Glomerular visceral epithelial cell (primary cell): ENCODE measurements at regions not wholly inside any gene's neighbourhood (a gene's known extent, or its start where the extent isn't known, plus 50 kb on each side); places are given as distances from the start of the nearest gene placed in this dataset.

Source experiments
- DNase-seq: peaks from one replicate; pipeline ENCODE4 v3.0.0-alpha.2; 2016; ENCODE audit errors: extremely low spot score

- no peak for DNase-seq
Observed at GRCh38 chr4:95987851-95988250, 148.0 kb downstream of the PDHA2 start.

GRCh38 chr4:95998311-95998710 is 158.4 kb downstream of the PDHA2 start:
- peak; percentile 7 for DNase-seq

- DNase-seq: no peak
Observed at GRCh38 chr4:96003951-96004740, 164.3 kb downstream of the PDHA2 start.

- peak; percentile 13 for DNase-seq
Observed at GRCh38 chr4:96009427-96010119, 169.7 kb downstream of the PDHA2 start.

- DNase-seq: no peak
Observed at GRCh38 chr4:96012687-96013086, 172.8 kb downstream of the PDHA2 start.

- peak; percentile 15 for DNase-seq
Observed at GRCh38 chr4:96016634-96017299, 176.9 kb downstream of the PDHA2 start.

DNA sequence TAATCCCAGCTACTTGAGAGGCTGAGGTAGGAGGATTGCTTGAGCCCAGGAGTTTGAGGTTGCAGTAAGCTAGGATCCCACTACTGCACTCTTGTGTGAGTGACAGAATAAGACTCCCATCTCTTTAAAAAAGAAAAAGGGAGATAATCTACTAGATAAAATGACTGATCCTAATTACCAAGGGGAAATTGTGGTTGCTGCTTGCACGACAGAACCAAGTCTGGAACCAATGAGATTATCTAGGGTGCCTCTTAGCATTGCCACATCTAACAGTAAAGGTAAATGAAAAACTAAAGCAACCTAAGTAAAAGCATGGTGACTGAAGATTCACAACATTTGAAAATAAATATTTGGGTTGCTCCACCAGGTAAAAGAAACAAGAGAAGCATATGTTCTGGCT is 185.1 kb downstream of the PDHA2 start:
- DNase-seq: no peak

GRCh38 chr4:96035727-96036126 is 195.8 kb downstream of the PDHA2 start:
- DNase-seq: no peak

DNA sequence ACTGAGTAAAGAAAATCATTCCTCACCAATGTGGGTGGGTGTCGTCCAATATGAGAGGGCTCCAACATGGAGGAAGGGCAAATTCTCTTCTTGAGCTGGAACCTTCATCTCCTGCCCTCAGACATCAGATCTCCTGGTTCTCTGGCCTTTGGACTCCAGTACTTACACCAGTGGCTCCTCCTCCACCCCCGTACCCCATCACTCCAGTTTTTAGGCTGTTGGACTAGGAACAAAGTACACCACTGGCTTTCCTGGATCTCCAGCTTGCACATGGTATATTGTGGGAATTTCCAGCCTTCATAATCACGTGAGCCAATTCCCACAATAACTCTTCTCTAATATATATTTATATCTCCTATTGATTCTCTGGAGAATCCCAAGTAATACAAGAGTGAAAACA is 196.9 kb downstream of the PDHA2 start:
- no peak for DNase-seq

DNA sequence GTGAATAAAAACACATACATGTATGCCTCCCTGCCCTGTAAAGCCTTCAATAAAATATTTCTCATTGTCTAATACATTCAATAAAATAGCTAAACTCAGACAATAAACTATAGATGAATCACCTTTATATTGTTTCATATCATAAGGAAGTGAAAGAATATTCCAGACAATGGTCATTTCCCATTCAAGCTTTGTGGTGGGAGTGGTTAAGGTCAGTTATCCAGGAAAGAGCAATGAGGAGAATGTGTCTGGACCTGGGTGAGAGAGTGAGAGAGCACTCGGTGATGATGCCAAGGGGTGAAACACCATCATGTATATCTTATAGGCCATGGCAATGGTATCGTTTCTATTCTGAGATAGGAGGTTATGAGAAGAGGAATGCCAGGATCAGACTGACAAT is 197.8 kb downstream of the PDHA2 start:
- no peak for DNase-seq

DNA sequence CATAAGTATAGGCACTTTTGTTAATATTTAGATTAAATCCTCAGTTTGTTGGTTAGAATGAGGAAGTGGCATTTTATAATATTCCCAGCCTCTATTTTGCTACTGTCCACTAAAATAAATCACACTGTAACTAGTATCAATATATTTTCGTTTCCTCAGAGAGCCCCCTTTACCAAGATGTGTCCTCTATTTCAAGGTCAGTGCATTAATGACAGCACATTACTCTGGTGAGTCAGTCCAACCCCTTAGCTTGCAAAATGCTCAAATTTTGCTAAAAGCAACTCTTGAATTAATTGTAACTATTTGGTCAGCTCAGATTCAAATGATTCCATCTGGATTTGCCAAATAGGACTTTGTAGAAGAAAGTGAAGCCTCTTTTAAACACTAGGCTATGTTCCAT is 199.3 kb downstream of the PDHA2 start:
- no peak for DNase-seq

GRCh38 chr4:96039803-96040436 is 200.0 kb downstream of the PDHA2 start:
- DNase-seq: no peak

DNA sequence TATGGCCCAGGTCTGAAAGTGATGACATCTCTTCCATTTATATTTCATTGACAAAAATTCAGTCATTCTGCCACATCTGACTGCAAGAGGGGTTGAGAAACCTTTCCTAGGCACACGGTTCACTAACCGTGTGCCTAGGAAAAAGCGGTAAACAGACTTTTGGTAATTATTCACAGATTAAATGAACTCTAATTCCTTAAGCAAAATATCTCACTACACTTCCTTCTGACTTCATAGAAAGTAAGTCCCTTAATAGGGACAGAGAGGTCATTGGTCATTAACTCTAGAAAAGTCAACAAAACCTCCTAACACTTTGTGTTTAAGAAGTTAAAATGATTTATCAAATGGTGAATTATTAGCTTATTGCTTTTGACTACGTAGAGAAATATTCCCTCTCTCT is 205.1 kb downstream of the PDHA2 start:
- DNase-seq: no peak

DNA sequence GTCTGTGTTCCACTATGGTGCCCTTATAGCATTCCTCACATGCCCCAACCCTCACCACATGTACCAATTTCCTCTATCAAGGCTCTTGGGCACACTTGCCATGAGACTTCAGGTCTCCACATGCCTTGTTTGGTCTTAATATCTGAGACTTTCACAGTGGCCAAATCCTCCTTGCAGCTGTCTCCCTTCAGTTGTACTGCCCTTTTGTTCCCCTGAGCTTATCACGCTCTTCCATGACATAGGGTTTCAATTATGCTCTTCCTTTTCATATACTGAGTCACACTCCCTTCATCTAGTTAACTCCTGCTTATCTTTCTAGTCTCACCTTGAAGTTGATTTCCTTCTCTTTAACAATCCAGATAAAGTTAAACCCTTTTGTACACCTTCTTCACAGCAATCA is 212.9 kb downstream of the PDHA2 start:
- DNase-seq: no peak

DNA sequence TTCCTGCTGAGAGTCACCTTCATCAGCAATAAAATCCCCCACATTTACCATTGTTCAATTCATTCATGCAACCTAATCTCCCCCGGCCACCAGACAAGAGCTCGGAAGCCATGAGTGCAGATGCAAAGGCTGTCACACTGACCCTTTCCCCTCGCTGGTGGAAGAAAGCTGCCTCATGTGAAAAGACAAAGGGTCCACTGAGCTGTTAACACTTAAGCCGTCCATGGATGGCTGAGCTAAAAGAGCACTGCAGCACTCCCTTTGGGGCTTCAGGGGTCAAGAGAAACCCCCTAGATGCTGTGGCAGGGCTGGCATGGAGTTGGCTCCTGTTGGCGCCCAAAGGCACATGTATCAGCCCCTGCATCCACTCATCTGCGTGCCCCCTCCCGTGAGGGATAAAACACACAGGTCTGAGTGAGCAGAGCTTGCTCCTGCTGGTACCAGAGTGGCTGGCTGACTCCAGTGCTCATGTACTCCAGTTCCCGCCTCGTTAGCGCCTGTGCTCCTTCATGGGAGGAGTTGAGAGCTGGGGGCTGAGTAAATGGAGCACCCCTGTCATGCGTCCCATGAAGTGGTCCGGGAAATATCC is 216.5 kb downstream of the PDHA2 start:
- DNase-seq: no peak

DNA sequence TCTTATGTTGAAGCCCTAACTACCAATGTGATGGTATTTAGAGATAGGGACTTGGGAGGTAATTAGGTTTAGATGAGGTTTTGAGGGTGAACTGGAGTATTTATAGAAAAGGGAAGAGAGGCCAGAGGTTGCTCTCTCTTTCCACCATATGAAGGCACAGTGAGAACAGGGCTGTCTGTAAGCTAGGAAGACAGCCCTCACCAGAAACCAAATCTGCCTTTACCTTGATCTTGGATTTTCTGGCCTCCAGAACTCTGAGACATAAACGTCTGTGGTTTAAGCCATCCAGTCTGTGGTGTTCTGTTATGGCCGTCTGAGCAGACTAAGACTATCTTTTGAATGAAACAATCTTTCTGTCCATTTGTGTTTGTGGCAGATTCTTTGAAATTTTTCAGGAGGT is 223.7 kb downstream of the PDHA2 start:
- no peak for DNase-seq

DNA sequence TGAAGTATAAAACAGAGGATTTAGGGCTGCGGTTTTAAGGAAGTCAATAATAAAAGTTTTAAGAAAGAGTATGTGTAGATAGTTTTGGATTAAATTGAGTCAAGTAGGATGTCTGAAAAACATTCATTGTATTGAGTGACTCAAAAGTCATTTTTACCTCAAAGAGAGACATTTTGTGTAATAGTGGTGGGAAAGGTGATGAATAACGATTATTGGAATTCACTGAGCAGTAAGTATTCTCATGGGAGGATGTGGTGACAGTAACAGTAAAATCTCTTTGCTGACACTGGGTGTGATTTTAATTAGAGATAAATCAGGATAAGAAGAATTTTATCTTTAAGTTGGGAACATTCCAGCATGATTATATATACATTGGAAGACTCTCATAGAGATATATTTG is 233.6 kb downstream of the PDHA2 start:
- no peak for DNase-seq

DNA sequence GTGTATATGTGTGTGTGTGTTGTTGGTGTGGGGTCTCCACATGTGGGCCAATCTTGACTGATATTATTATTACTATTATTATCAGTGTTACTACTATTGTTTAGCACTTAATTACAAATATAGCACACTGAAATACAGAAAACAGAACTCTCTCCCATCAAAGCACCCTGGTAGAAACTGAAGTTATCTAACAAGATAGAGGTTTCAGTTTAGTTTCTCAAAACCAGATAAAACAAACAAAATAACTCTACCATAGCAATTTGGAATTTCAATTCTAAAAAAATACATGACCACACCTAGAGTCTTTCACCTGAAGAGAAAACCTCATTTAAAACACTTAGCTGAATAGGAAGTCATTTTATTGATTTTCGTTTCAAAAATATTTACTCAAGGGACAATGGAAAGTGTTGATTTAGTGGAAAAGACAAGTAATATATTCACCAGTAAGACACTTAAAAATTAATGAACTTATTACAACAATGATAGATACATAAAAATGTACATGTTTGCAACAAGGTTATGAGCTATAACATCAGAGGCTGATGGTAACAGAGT is 252.3 kb downstream of the PDHA2 start:
- no peak for DNase-seq

GRCh38 chr4:96093057-96093456 is 253.2 kb downstream of the PDHA2 start:
- no peak for DNase-seq

GRCh38 chr4:96093563-96093962 is 253.7 kb downstream of the PDHA2 start:
- no peak for DNase-seq

DNA sequence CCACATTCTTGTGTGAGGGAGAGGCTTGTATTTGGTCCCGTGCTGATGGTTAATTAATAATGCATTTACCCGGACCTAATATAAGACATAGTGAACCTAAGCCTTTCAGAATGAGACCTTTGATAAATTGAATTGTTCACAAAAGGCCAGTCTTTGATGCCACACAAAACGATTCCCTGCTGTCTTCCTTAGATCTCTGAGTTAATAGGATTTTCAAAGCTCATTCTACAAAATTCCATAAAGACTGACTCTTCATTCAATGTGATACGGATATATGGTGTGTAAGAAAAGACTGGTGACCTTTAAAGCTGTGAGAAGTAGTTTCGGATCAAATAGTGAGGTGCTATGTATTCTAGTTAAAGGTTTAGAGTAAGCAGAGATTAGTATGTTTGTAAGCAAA is 254.3 kb downstream of the PDHA2 start:
- DNase-seq: no peak
